GM12878 (cell line): ENCODE measurements at regions not wholly inside any gene's neighbourhood (a gene's known extent, or its start where the extent isn't known, plus 50 kb on each side); places are given as distances from the start of the nearest gene placed in this dataset.

Source experiments
- ATAC-seq: fragments of 200-7000 bp; cut with Tn5 transposase; 3 replicates; pipeline ENCODE4 v1.9.1; 2020; ENCODE audit warnings: mild to moderate bottlenecking, moderate library complexity
- BruUV-seq: library from RNA; stranded (reverse); fragments of 400-500 nt; replicated peaks from 2 replicates; lab custom pipeline; 2021; lab: Mats Ljungman, UMichigan
- CTCF ChIA-PET: fragments of 300-600 bp; sonication (Branson Sonifier 250); formaldehyde crosslinking; extraction: SDS; loops from one replicate; lab custom pipeline; 2021; ENCODE audit warnings: inconsistent platforms; lab: Yijun Ruan, JAX
- POLR2A ChIA-PET: fragments of 350-600 bp; formaldehyde crosslinking; extraction: SDS; loops from one replicate; lab custom pipeline; 2021; ENCODE audit warnings: inconsistent platforms; lab: Charles Lee
- RAD21 ChIA-PET: fragments of 300-600 bp; sonication (Branson Sonifier 250); formaldehyde crosslinking; loops from one replicate; lab custom pipeline; 2023; ENCODE audit warnings: antibody characterized with exemption; ENCODE audit not compliant: unreplicated experiment; lab: Charles Lee
- SMC1A ChIA-PET: fragments of 300-600 bp; sonication (Branson Sonifier 250); formaldehyde crosslinking; loops from one replicate; lab custom pipeline; 2023; ENCODE audit not compliant: unreplicated experiment, uncharacterized antibody; lab: Charles Lee
- DNase-seq: peaks from one replicate; pipeline ENCODE4 v3.0.0-alpha.2; 2011; ENCODE audit warnings: low read depth, low spot score
- FAIRE-seq: peaks from 3 replicates; lab custom pipeline; 2011; peaks lifted over from hg19 to GRCh38; lab: Jason Lieb, UNC
- H2AFZ ChIP-seq: 2 replicates; pipeline ENCODE4 v1.6.0; 2011; ENCODE audit warnings: low read depth, low read length, control low read depth; ENCODE audit not compliant: control insufficient read depth
- H3K27ac ChIP-seq: 2 replicates; pipeline ENCODE4 v1.5.1; 2011; ENCODE audit warnings: control low read depth; ENCODE audit not compliant: control insufficient read depth, insufficient read depth
- H3K27me3 ChIP-seq, 2 experiments: replicated peaks in 1 of 2; 2 replicates each; pipeline versions ENCODE4 v1.6.0 to v1.6.1; 2011; ENCODE audit warnings: low read length in 1 of 2; ENCODE audit not compliant: control insufficient read depth in 2 of 2, insufficient read depth in 2 of 2
- H3K36me3 ChIP-seq, 2 experiments: 2 replicates each; pipeline ENCODE4 v1.5.1; 2011; ENCODE audit warnings: low read length in 1 of 2; ENCODE audit not compliant: control insufficient read depth in 2 of 2, insufficient read depth in 2 of 2
- H3K4me1 ChIP-seq: 2 replicates; pipeline ENCODE4 v1.6.1; 2011; ENCODE audit warnings: mild to moderate bottlenecking, low read length, moderate library complexity, mixed read lengths; ENCODE audit not compliant: control insufficient read depth, insufficient read depth
- H3K4me2 ChIP-seq: 2 replicates; pipeline ENCODE4 v1.6.0; 2011; ENCODE audit warnings: control low read depth; ENCODE audit not compliant: control insufficient read depth, insufficient read depth
- H3K4me3 ChIP-seq: fragments of 200-600 bp; sonication (generic); 2 replicates; pipeline ENCODE4 v1.5.1; 2016
- H3K79me2 ChIP-seq: 2 replicates; pipeline ENCODE4 v1.6.0; 2011; ENCODE audit warnings: low read length; ENCODE audit not compliant: control insufficient read depth, insufficient read depth
- H3K9ac ChIP-seq: 2 replicates; pipeline ENCODE4 v1.8.0; 2011; ENCODE audit warnings: low read length, control low read depth, mixed read lengths; ENCODE audit not compliant: control insufficient read depth, insufficient read depth
- H3K9me3 ChIP-seq: replicated peaks from 3 replicates; pipeline ENCODE4 v1.5.1; 2011; ENCODE audit warnings: mild to moderate bottlenecking, low read length; ENCODE audit not compliant: control insufficient read depth, insufficient read depth
- H4K20me1 ChIP-seq: 2 replicates; pipeline ENCODE4 v1.6.0; 2011; ENCODE audit not compliant: control insufficient read depth, insufficient read depth
- EP300 ChIP-seq, 2 experiments: fragments of 150-350 bp in 1 of 2; IDR thresholded peaks; 2 replicates each; pipeline ENCODE4 v1.6.1; 2011 to 2012; ENCODE audit warnings: low read depth in 2 of 2, low read length in 2 of 2, borderline replicate concordance in 1 of 2, improper control_type of control experiment in 1 of 2, inconsistent platforms in 1 of 2; ENCODE audit not compliant: control insufficient read depth in 1 of 2
- RBBP5 ChIP-seq: fragments of 200-600 bp; sonication (generic); conservative IDR thresholded peaks from 2 replicates; pipeline ENCODE4 v1.6.1; 2016
- SIN3A ChIP-seq: IDR thresholded peaks from 2 replicates; pipeline ENCODE4 v1.6.1; 2012; ENCODE audit warnings: low read depth, low read length, improper control_type of control experiment
- SMARCA5 ChIP-seq: fragments of 450-650 bp; IDR thresholded peaks from 2 replicates; pipeline ENCODE4 v1.6.1; 2017; ENCODE audit warnings: mild to moderate bottlenecking
- WGBS: methylation state at CpG from one replicate; pipeline ENCODE4 v1.1.6; 2016; ENCODE audit warnings: low lambda C conversion rate; ENCODE audit not compliant: insufficient replicate concordance, insufficient coverage; ENCODE audit errors: missing lambda C conversion rate; 5-methylcytosine and 5-hydroxymethylcytosine counted together
- in situ Hi-C: fragments of 300-500 bp; cut with MboI; formaldehyde crosslinking; loops from 9 replicates; pipeline ENCODE4 v1.14.3; 2018; ENCODE audit warnings: mixed read lengths
- intact Hi-C: fragments of 100-400 bp; cut with micrococcal nuclease; formaldehyde crosslinking; loops from one replicate; pipeline ENCODE4 v1.14.2; 2022; ENCODE audit not compliant: unreplicated experiment
- TF ChIP-seq, protein P1 (sequence below): fragments of 450-650 bp; IDR thresholded peaks from 2 replicates; pipeline ENCODE4 v1.6.1; 2017; ENCODE audit warnings: antibody characterized with exemption, mild to moderate bottlenecking, moderate library complexity
- TF ChIP-seq, protein P2 (sequence below), 3 experiments: IDR thresholded peaks in 2 of 3; conservative IDR thresholded peaks in 1 of 3; 2 replicates each; pipeline ENCODE4 v1.5.1; 2011; ENCODE audit warnings: low read depth in 3 of 3, low read length in 3 of 3, mild to moderate bottlenecking in 3 of 3, control low read depth in 2 of 3, moderate library complexity in 2 of 3, inconsistent platforms in 1 of 3, mixed read lengths in 1 of 3; ENCODE audit not compliant: control insufficient read depth in 2 of 3, insufficient read depth in 1 of 3; ENCODE audit errors: extremely low read depth in 1 of 3
- TF ChIP-seq, protein P3 (sequence below): fragments of 450-650 bp; formaldehyde crosslinking; IDR thresholded peaks from 2 replicates; pipeline ENCODE4 v1.4.0; 2020; ENCODE audit warnings: mild to moderate bottlenecking, moderate library complexity

DNA sequence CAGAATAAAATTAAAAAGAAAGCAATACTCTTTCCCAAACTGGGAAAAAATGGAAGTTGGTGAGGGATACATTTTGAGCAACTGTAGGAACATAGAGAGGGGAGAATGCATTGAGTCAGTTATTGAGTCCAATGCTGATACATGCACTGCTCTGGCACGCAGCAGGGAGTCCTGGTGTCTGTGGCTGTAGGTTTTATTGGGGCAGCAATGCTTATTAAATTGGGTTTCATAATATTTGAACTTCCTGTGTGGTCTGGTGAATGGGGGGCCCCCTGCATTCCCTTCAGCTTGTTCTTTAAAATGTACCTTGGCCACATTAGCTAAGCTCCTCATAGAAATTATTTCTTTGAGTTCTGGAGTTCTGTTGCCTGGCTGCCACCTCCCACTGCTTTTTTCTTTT lies 125.2 kb upstream of the ELAC2 start (continued):
- TF ChIP-seq, protein P1, sequence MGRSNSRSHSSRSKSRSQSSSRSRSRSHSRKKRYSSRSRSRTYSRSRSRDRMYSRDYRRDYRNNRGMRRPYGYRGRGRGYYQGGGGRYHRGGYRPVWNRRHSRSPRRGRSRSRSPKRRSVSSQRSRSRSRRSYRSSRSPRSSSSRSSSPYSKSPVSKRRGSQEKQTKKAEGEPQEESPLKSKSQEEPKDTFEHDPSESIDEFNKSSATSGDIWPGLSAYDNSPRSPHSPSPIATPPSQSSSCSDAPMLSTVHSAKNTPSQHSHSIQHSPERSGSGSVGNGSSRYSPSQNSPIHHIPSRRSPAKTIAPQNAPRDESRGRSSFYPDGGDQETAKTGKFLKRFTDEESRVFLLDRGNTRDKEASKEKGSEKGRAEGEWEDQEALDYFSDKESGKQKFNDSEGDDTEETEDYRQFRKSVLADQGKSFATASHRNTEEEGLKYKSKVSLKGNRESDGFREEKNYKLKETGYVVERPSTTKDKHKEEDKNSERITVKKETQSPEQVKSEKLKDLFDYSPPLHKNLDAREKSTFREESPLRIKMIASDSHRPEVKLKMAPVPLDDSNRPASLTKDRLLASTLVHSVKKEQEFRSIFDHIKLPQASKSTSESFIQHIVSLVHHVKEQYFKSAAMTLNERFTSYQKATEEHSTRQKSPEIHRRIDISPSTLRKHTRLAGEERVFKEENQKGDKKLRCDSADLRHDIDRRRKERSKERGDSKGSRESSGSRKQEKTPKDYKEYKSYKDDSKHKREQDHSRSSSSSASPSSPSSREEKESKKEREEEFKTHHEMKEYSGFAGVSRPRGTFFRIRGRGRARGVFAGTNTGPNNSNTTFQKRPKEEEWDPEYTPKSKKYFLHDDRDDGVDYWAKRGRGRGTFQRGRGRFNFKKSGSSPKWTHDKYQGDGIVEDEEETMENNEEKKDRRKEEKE, result no peak
- TF ChIP-seq, protein P2, sequence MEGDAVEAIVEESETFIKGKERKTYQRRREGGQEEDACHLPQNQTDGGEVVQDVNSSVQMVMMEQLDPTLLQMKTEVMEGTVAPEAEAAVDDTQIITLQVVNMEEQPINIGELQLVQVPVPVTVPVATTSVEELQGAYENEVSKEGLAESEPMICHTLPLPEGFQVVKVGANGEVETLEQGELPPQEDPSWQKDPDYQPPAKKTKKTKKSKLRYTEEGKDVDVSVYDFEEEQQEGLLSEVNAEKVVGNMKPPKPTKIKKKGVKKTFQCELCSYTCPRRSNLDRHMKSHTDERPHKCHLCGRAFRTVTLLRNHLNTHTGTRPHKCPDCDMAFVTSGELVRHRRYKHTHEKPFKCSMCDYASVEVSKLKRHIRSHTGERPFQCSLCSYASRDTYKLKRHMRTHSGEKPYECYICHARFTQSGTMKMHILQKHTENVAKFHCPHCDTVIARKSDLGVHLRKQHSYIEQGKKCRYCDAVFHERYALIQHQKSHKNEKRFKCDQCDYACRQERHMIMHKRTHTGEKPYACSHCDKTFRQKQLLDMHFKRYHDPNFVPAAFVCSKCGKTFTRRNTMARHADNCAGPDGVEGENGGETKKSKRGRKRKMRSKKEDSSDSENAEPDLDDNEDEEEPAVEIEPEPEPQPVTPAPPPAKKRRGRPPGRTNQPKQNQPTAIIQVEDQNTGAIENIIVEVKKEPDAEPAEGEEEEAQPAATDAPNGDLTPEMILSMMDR (IDR thresholded peaks at IDR 0.05 in 2 of 3, conservative IDR thresholded peaks at IDR 0.05 in 1 of 3; ENCODE audit: control insufficient read depth in 2 of 3, extremely low read depth in 1 of 3, insufficient read depth in 1 of 3, low read depth in 3 of 3, low read length in 3 of 3), result no peak
- TF ChIP-seq SMARCA5 (no peak), RBBP5 (no peak)

DNA sequence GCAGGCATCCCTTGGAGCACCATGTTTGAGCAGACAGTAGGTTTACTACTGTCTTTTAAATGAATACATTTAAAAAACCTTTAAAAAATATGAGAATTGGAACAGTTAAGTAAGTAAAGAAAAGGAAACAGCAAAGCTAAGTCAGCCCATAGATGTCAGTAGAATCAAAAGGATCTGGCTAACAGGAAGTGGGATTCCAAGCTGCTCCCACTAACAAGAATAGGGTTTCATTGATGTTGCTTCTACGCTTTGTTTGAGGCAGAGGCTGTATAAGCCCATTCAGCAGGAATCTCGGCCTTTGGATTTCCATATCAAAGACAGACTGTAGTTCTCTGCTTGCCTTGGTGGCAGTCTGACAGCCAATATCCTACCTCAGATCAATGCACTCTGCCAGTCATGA lies 122.9 kb upstream of the ELAC2 start:
- Histone ChIP-seq H3K4me3 (no peak overlapping the region), H3K4me1 (no peaks in the 10 kb centered on the region), H3K27ac (no peak overlapping the region), H3K9ac (no peak overlapping the region), H3K4me2 (no peak overlapping the region), H3K9me3 (no peaks in the 10 kb centered on the region; the same call in 2 of the 3 replicates), H3K27me3 (no peaks in the 10 kb centered on the region), H3K79me2 (no peaks in the 10 kb centered on the region), H3K36me3 (no peaks in the 10 kb centered on the region), H2AFZ (no peak overlapping the region), H4K20me1 (no peaks in the 10 kb centered on the region)
- 25% methylated on average over 2 of the region's 2 CpGs for WGBS
- TF ChIP-seq SIN3A, result no peak
- TF ChIP-seq EP300 (IDR thresholded peaks at IDR 0.05; ENCODE audit: borderline replicate concordance in 1 of 2, control insufficient read depth in 1 of 2, low read depth in 2 of 2, low read length in 2 of 2), result no peak
- TF ChIP-seq, protein P3, sequence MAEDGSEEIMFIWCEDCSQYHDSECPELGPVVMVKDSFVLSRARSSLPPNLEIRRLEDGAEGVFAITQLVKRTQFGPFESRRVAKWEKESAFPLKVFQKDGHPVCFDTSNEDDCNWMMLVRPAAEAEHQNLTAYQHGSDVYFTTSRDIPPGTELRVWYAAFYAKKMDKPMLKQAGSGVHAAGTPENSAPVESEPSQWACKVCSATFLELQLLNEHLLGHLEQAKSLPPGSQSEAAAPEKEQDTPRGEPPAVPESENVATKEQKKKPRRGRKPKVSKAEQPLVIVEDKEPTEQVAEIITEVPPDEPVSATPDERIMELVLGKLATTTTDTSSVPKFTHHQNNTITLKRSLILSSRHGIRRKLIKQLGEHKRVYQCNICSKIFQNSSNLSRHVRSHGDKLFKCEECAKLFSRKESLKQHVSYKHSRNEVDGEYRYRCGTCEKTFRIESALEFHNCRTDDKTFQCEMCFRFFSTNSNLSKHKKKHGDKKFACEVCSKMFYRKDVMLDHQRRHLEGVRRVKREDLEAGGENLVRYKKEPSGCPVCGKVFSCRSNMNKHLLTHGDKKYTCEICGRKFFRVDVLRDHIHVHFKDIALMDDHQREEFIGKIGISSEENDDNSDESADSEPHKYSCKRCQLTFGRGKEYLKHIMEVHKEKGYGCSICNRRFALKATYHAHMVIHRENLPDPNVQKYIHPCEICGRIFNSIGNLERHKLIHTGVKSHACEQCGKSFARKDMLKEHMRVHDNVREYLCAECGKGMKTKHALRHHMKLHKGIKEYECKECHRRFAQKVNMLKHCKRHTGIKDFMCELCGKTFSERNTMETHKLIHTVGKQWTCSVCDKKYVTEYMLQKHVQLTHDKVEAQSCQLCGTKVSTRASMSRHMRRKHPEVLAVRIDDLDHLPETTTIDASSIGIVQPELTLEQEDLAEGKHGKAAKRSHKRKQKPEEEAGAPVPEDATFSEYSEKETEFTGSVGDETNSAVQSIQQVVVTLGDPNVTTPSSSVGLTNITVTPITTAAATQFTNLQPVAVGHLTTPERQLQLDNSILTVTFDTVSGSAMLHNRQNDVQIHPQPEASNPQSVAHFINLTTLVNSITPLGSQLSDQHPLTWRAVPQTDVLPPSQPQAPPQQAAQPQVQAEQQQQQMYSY (CRISPR knock-in tag), result no peak
- DNase-seq (no peak), ATAC-seq (no peak), FAIRE-seq (no peak)
- RAD21 ChIA-PET, result no interaction called here
- intact Hi-C loops, result loop anchor here (10.0 kb wide), 1 partner anchor 56 kb away; no protein-coding TSS in a partner anchor
- SMC1A ChIA-PET, result no interaction called here
- CTCF ChIA-PET, result no interaction called here
- in situ Hi-C loops, result no loop called here
- no TSS peak for BruUV-seq
- POLR2A ChIA-PET, result no interaction called here
